Caco-2 (cell line): ENCODE measurements at regions not wholly inside any gene's neighbourhood (a gene's known extent, or its start where the extent isn't known, plus 50 kb on each side); places are given as distances from the start of the nearest gene placed in this dataset.

Experiments used
- BruUV-seq: library from RNA; stranded (reverse); fragments of 400-500 nt; replicated peaks from 2 replicates; lab custom pipeline; 2021; lab: Mats Ljungman, UMichigan
- CTCF ChIA-PET: fragments of 300-600 bp; sonication (Branson Sonifier 250); formaldehyde crosslinking; loops from one replicate; lab custom pipeline; 2022; ENCODE audit warnings: antibody characterized with exemption; lab: Charles Lee
- POLR2A ChIA-PET: fragments of 300-600 bp; sonication (Branson Sonifier 250); formaldehyde crosslinking; loops from one replicate; lab custom pipeline; 2022; ENCODE audit warnings: antibody characterized with exemption; lab: Charles Lee
- DNase-seq, 2 experiments: peaks; one replicate each; pipeline versions ENCODE4 v3.0.0 to v3.0.0-alpha.2; 2020 to 2022
- H3K27me3 ChIP-seq: replicated peaks from 2 replicates; pipeline ENCODE4 v1.6.0; 2011; ENCODE audit warnings: low read length; ENCODE audit not compliant: control insufficient read depth, insufficient read depth
- H3K36me3 ChIP-seq: 2 replicates; pipeline ENCODE4 v1.5.1; 2011; ENCODE audit warnings: low read length; ENCODE audit not compliant: control insufficient read depth, insufficient read depth
- H3K4me1 ChIP-seq: fragments of 250-450 bp; sonication (Bioruptor Pico); 2 replicates; pipeline ENCODE4 v1.5.1; 2020; ENCODE audit warnings: mild to moderate bottlenecking
- H3K4me3 ChIP-seq: 2 replicates; pipeline ENCODE4 v1.5.1; 2011; ENCODE audit warnings: low read depth, mild to moderate bottlenecking, control low read depth, low read length
- H3K9me3 ChIP-seq: fragments of 250-450 bp; sonication (Bioruptor Pico); 2 replicates; pipeline ENCODE4 v1.5.1; 2020; ENCODE audit warnings: mild to moderate bottlenecking, moderate library complexity
- H3K27ac Mint-ChIP-seq: one replicate; pipeline ENCODE4 v1.8.0; 2022; ENCODE audit warnings: mixed read lengths; ENCODE audit not compliant: unreplicated experiment
- H3K27me3 Mint-ChIP-seq: one replicate; pipeline ENCODE4 v1.8.0; 2022; ENCODE audit warnings: mixed read lengths; ENCODE audit not compliant: insufficient read depth, unreplicated experiment
- H3K36me3 Mint-ChIP-seq: one replicate; pipeline ENCODE4 v1.8.0; 2022; ENCODE audit warnings: mild to moderate bottlenecking, mixed read lengths; ENCODE audit not compliant: insufficient read depth, unreplicated experiment
- H3K4me1 Mint-ChIP-seq: one replicate; pipeline ENCODE4 v1.8.0; 2022; ENCODE audit warnings: low read depth, mixed read lengths; ENCODE audit not compliant: unreplicated experiment
- H3K4me3 Mint-ChIP-seq: one replicate; pipeline ENCODE4 v1.8.0; 2022; ENCODE audit warnings: mild to moderate bottlenecking, moderate library complexity, mixed read lengths; ENCODE audit not compliant: unreplicated experiment
- H3K9me3 Mint-ChIP-seq: one replicate; pipeline ENCODE4 v1.8.0; 2022; ENCODE audit warnings: mixed read lengths; ENCODE audit not compliant: unreplicated experiment
- CTCF ChIP-seq, 2 experiments: fragments of 200-600 bp in 1 of 2; IDR thresholded peaks; 1 replicate in 1 of 2; 2 replicates in 1 of 2; pipeline versions ENCODE4 v1.5.1 to v1.8.0; 2011 to 2022; ENCODE audit warnings: antibody characterized with exemption in 1 of 2, control low read depth in 1 of 2, inconsistent platforms in 1 of 2, low read depth in 1 of 2, low read length in 1 of 2, mild to moderate bottlenecking in 1 of 2, moderate library complexity in 1 of 2; ENCODE audit not compliant: insufficient read depth in 1 of 2, severe bottlenecking in 1 of 2, unreplicated experiment in 1 of 2
- intact Hi-C: fragments of 100-400 bp; cut with micrococcal nuclease; formaldehyde crosslinking; loops from one replicate; pipeline ENCODE4 v1.10.0; 2022; ENCODE audit not compliant: unreplicated experiment

GRCh38 chr13:53281677-53282076, 253.1 kb downstream of the OLFM4 start:
- no peaks in the 10 kb centered on the region for H3K9me3 Mint-ChIP-seq
- no peak overlapping the region for H3K27ac Mint-ChIP-seq
- intact Hi-C loops = no loop called here
- no peaks in the 10 kb centered on the region for H3K36me3 Mint-ChIP-seq
- Histone ChIP-seq H3K4me1 (no peaks in the 10 kb centered on the region), H3K36me3 (no peaks in the 10 kb centered on the region), H3K27me3 (no peaks in the 10 kb centered on the region), H3K9me3 (no peaks in the 10 kb centered on the region), H3K4me3 (no peak overlapping the region)
- TF ChIP-seq CTCF (IDR thresholded peaks at IDR 0.05; ENCODE audit: insufficient read depth in 1 of 2, low read depth in 1 of 2, low read length in 1 of 2, severe bottlenecking in 1 of 2, unreplicated experiment in 1 of 2) = no peak
- H3K27me3 Mint-ChIP-seq = peaks cover 10% of the 10 kb centered on the region
- POLR2A ChIA-PET = no interaction called here
- H3K4me1 Mint-ChIP-seq = no peaks in the 10 kb centered on the region
- H3K4me3 Mint-ChIP-seq = no peak overlapping the region
- DNase-seq = no peak
- BruUV-seq = no TSS peak
- CTCF ChIA-PET = no interaction called here

- no peaks in the 10 kb centered on the region for H3K9me3 ChIP-seq
- no peak for TF ChIP-seq CTCF (IDR thresholded peaks at IDR 0.05; ENCODE audit: insufficient read depth in 1 of 2, low read depth in 1 of 2, low read length in 1 of 2, severe bottlenecking in 1 of 2, unreplicated experiment in 1 of 2)
- Mint-ChIP-seq H3K27me3 (peaks cover 2% of the 10 kb centered on the region), H3K27ac (no peak overlapping the region), H3K36me3 (no peaks in the 10 kb centered on the region), H3K4me3 (no peak overlapping the region), H3K4me1 (no peaks in the 10 kb centered on the region), H3K9me3 (no peaks in the 10 kb centered on the region)
- intact Hi-C loops = no loop called here
- H3K27me3 ChIP-seq = no peaks in the 10 kb centered on the region
- CTCF ChIA-PET = no interaction called here
- no peak for DNase-seq
- no TSS peak for BruUV-seq
- no peaks in the 10 kb centered on the region for H3K4me1 ChIP-seq
- H3K36me3 ChIP-seq = no peaks in the 10 kb centered on the region
- POLR2A ChIA-PET = no interaction called here
- H3K4me3 ChIP-seq = no peak overlapping the region
Measured at GRCh38 chr13:53285896-53286430, 257.4 kb downstream of the OLFM4 start.

- Mint-ChIP-seq H3K4me1 (no peaks in the 10 kb centered on the region), H3K27me3 (no peaks in the 10 kb centered on the region), H3K27ac (no peak overlapping the region), H3K36me3 (no peaks in the 10 kb centered on the region), H3K4me3 (no peak overlapping the region), H3K9me3 (no peaks in the 10 kb centered on the region)
- no TSS peak for BruUV-seq
- no peaks in the 10 kb centered on the region for H3K36me3 ChIP-seq
- H3K4me3 ChIP-seq = no peak overlapping the region
- TF ChIP-seq CTCF (IDR thresholded peaks at IDR 0.05; ENCODE audit: insufficient read depth in 1 of 2, low read depth in 1 of 2, low read length in 1 of 2, severe bottlenecking in 1 of 2, unreplicated experiment in 1 of 2) = no peak
- no peaks in the 10 kb centered on the region for H3K27me3 ChIP-seq
- ChIA-PET POLR2A (no interaction called here), CTCF (no interaction called here)
- no peak for DNase-seq
- intact Hi-C loops = no loop called here
- H3K4me1 ChIP-seq = no peaks in the 10 kb centered on the region
- no peaks in the 10 kb centered on the region for H3K9me3 ChIP-seq
Measured at GRCh38 chr13:53298396-53298795, 269.8 kb downstream of the OLFM4 start.
